GM12878 (cell line): ENCODE measurements at regions not wholly inside any gene's neighbourhood (a gene's known extent, or its start where the extent isn't known, plus 50 kb on each side); places are given as distances from the start of the nearest gene placed in this dataset.

Experiments used
- ATAC-seq: fragments of 200-7000 bp; cut with Tn5 transposase; 3 replicates; pipeline ENCODE4 v1.9.1; 2020; ENCODE audit warnings: mild to moderate bottlenecking, moderate library complexity
- BruUV-seq: library from RNA; stranded (reverse); fragments of 400-500 nt; replicated peaks from 2 replicates; lab custom pipeline; 2021; lab: Mats Ljungman, UMichigan
- CTCF ChIA-PET: fragments of 300-600 bp; sonication (Branson Sonifier 250); formaldehyde crosslinking; extraction: SDS; loops from one replicate; lab custom pipeline; 2021; ENCODE audit warnings: inconsistent platforms; lab: Yijun Ruan, JAX
- POLR2A ChIA-PET: fragments of 350-600 bp; formaldehyde crosslinking; extraction: SDS; loops from one replicate; lab custom pipeline; 2021; ENCODE audit warnings: inconsistent platforms; lab: Charles Lee
- RAD21 ChIA-PET: fragments of 300-600 bp; sonication (Branson Sonifier 250); formaldehyde crosslinking; loops from one replicate; lab custom pipeline; 2023; ENCODE audit warnings: antibody characterized with exemption; ENCODE audit not compliant: unreplicated experiment; lab: Charles Lee
- SMC1A ChIA-PET: fragments of 300-600 bp; sonication (Branson Sonifier 250); formaldehyde crosslinking; loops from one replicate; lab custom pipeline; 2023; ENCODE audit not compliant: unreplicated experiment, uncharacterized antibody; lab: Charles Lee
- DNase-seq: peaks from one replicate; pipeline ENCODE4 v3.0.0-alpha.2; 2011; ENCODE audit warnings: low read depth, low spot score
- FAIRE-seq: peaks from 3 replicates; lab custom pipeline; 2011; peaks lifted over from hg19 to GRCh38; lab: Jason Lieb, UNC
- H2AFZ ChIP-seq: 2 replicates; pipeline ENCODE4 v1.6.0; 2011; ENCODE audit warnings: low read depth, low read length, control low read depth; ENCODE audit not compliant: control insufficient read depth
- H3K27ac ChIP-seq: 2 replicates; pipeline ENCODE4 v1.5.1; 2011; ENCODE audit warnings: control low read depth; ENCODE audit not compliant: control insufficient read depth, insufficient read depth
- H3K27me3 ChIP-seq, 2 experiments: replicated peaks in 1 of 2; 2 replicates each; pipeline versions ENCODE4 v1.6.0 to v1.6.1; 2011; ENCODE audit warnings: low read length in 1 of 2; ENCODE audit not compliant: control insufficient read depth in 2 of 2, insufficient read depth in 2 of 2
- H3K36me3 ChIP-seq, 2 experiments: 2 replicates each; pipeline ENCODE4 v1.5.1; 2011; ENCODE audit warnings: low read length in 1 of 2; ENCODE audit not compliant: control insufficient read depth in 2 of 2, insufficient read depth in 2 of 2
- H3K4me1 ChIP-seq: 2 replicates; pipeline ENCODE4 v1.6.1; 2011; ENCODE audit warnings: mild to moderate bottlenecking, low read length, moderate library complexity, mixed read lengths; ENCODE audit not compliant: control insufficient read depth, insufficient read depth
- H3K4me2 ChIP-seq: 2 replicates; pipeline ENCODE4 v1.6.0; 2011; ENCODE audit warnings: control low read depth; ENCODE audit not compliant: control insufficient read depth, insufficient read depth
- H3K4me3 ChIP-seq: fragments of 200-600 bp; sonication (generic); 2 replicates; pipeline ENCODE4 v1.5.1; 2016
- H3K79me2 ChIP-seq: 2 replicates; pipeline ENCODE4 v1.6.0; 2011; ENCODE audit warnings: low read length; ENCODE audit not compliant: control insufficient read depth, insufficient read depth
- H3K9ac ChIP-seq: 2 replicates; pipeline ENCODE4 v1.8.0; 2011; ENCODE audit warnings: low read length, control low read depth, mixed read lengths; ENCODE audit not compliant: control insufficient read depth, insufficient read depth
- H3K9me3 ChIP-seq: replicated peaks from 3 replicates; pipeline ENCODE4 v1.5.1; 2011; ENCODE audit warnings: mild to moderate bottlenecking, low read length; ENCODE audit not compliant: control insufficient read depth, insufficient read depth
- H4K20me1 ChIP-seq: 2 replicates; pipeline ENCODE4 v1.6.0; 2011; ENCODE audit not compliant: control insufficient read depth, insufficient read depth
- CTCF ChIP-seq, 3 experiments: IDR thresholded peaks in 2 of 3; conservative IDR thresholded peaks in 1 of 3; 2 replicates each; pipeline ENCODE4 v1.5.1; 2011; ENCODE audit warnings: low read depth in 3 of 3, low read length in 3 of 3, mild to moderate bottlenecking in 3 of 3, control low read depth in 2 of 3, moderate library complexity in 2 of 3, inconsistent platforms in 1 of 3, mixed read lengths in 1 of 3; ENCODE audit not compliant: control insufficient read depth in 2 of 3, insufficient read depth in 1 of 3; ENCODE audit errors: extremely low read depth in 1 of 3
- E4F1 ChIP-seq: fragments of 450-650 bp; IDR thresholded peaks from 2 replicates; pipeline ENCODE4 v1.6.1; 2018; ENCODE audit warnings: borderline replicate concordance, mild to moderate bottlenecking; ENCODE audit not compliant: partially characterized antibody
- GATAD2B ChIP-seq: fragments of 450-650 bp; conservative IDR thresholded peaks from 2 replicates; pipeline ENCODE4 v1.6.1; 2017; ENCODE audit warnings: low read depth, mild to moderate bottlenecking, moderate library complexity
- IKZF1 ChIP-seq: fragments of 450-650 bp; conservative IDR thresholded peaks from 2 replicates; pipeline ENCODE4 v1.6.1; 2017; ENCODE audit warnings: antibody characterized with exemption, mild to moderate bottlenecking
- MEF2B ChIP-seq: fragments of 450-650 bp; IDR thresholded peaks from 2 replicates; pipeline ENCODE4 v1.6.1; 2018; ENCODE audit warnings: mild to moderate bottlenecking, moderate library complexity; ENCODE audit not compliant: partially characterized antibody, poor library complexity, severe bottlenecking
- NFYA ChIP-seq: IDR thresholded peaks from 2 replicates; pipeline ENCODE4 v1.6.1; 2011; ENCODE audit warnings: low read depth, mild to moderate bottlenecking, low read length, improper control_type of control experiment, borderline replicate concordance
- NFYB ChIP-seq: IDR thresholded peaks from 2 replicates; pipeline ENCODE4 v1.6.1; 2011; ENCODE audit warnings: low read depth, mild to moderate bottlenecking, low read length, improper control_type of control experiment, moderate library complexity; ENCODE audit not compliant: insufficient read depth
- RAD51 ChIP-seq: fragments of 450-650 bp; IDR thresholded peaks from 2 replicates; pipeline ENCODE4 v1.6.1; 2016; ENCODE audit warnings: moderate library complexity, mild to moderate bottlenecking, inconsistent platforms
- RCOR1 ChIP-seq: conservative IDR thresholded peaks from 2 replicates; pipeline ENCODE4 v1.6.1; 2012; ENCODE audit warnings: low read depth, low read length, improper control_type of control experiment
- SUPT20H ChIP-seq: IDR thresholded peaks from 2 replicates; pipeline ENCODE4 v1.6.1; 2011; ENCODE audit warnings: low read depth, mild to moderate bottlenecking, low read length, moderate library complexity, borderline replicate concordance; ENCODE audit not compliant: control insufficient read depth
- TBL1XR1 ChIP-seq: IDR thresholded peaks from 2 replicates; pipeline ENCODE4 v1.6.1; 2012; ENCODE audit warnings: low read depth, low read length, improper control_type of control experiment
- TCF12 ChIP-seq: IDR thresholded peaks from 2 replicates; pipeline ENCODE4 v1.6.1; 2011; ENCODE audit warnings: low read depth, mild to moderate bottlenecking, low read length
- ZBED1 ChIP-seq: IDR thresholded peaks from 2 replicates; pipeline ENCODE4 v1.6.1; 2016; ENCODE audit warnings: borderline replicate concordance
- ZNF384 ChIP-seq: IDR thresholded peaks from 2 replicates; pipeline ENCODE4 v1.6.1; 2012; ENCODE audit warnings: low read depth, mild to moderate bottlenecking, low read length, improper control_type of control experiment, borderline replicate concordance
- ZSCAN29 ChIP-seq: fragments of 450-650 bp; IDR thresholded peaks from 2 replicates; pipeline ENCODE4 v1.6.1; 2017; ENCODE audit warnings: mild to moderate bottlenecking, moderate library complexity
- WGBS: methylation state at CpG from one replicate; pipeline ENCODE4 v1.1.6; 2016; ENCODE audit warnings: low lambda C conversion rate; ENCODE audit not compliant: insufficient replicate concordance, insufficient coverage; ENCODE audit errors: missing lambda C conversion rate; 5-methylcytosine and 5-hydroxymethylcytosine counted together
- in situ Hi-C: fragments of 300-500 bp; cut with MboI; formaldehyde crosslinking; loops from 9 replicates; pipeline ENCODE4 v1.14.3; 2018; ENCODE audit warnings: mixed read lengths
- intact Hi-C: fragments of 100-400 bp; cut with micrococcal nuclease; formaldehyde crosslinking; loops from one replicate; pipeline ENCODE4 v1.14.2; 2022; ENCODE audit not compliant: unreplicated experiment
- TF ChIP-seq, protein P1 (sequence below): fragments of 450-650 bp; IDR thresholded peaks from 2 replicates; pipeline ENCODE4 v1.6.1; 2016; ENCODE audit warnings: mild to moderate bottlenecking, moderate library complexity, borderline replicate concordance

GRCh38 chr2:37566517-37566981, 104.9 kb downstream of the CDC42EP3 start:
- intact Hi-C loops: no loop called here
- no peaks in the 10 kb centered on the region for H3K36me3 ChIP-seq
- no peaks in the 10 kb centered on the region for H4K20me1 ChIP-seq
- no peaks in the 10 kb centered on the region for H3K27me3 ChIP-seq
- H3K9me3 ChIP-seq: peaks cover 12% of the 10 kb centered on the region; the same call in 2 of the 3 replicates
- SMC1A ChIA-PET: interaction anchor here (1.1 to 6.9 kb wide), 9 partner anchors 9 to 309 kb away, joined by 3 to 246 read pairs (median 7); no protein-coding TSS in a partner anchor
- ATAC-seq (no peak), DNase-seq (no peak), FAIRE-seq (no peak)
- H3K27ac ChIP-seq: peak overlapping the region; percentile 11; the same call in 1 of the 2 replicates
- in situ Hi-C loops: no loop called here
- H3K4me3 ChIP-seq: no peak overlapping the region
- H2AFZ ChIP-seq: no peak overlapping the region
- no peaks in the 10 kb centered on the region for H3K79me2 ChIP-seq
- RAD21 ChIA-PET: interaction anchor here (0.8 to 6.3 kb wide), 5 partner anchors 8 to 87 kb away, joined by 3 to 123 read pairs (median 41); no protein-coding TSS in a partner anchor
- H3K4me2 ChIP-seq: no peak overlapping the region
- CTCF ChIA-PET: interaction anchor here (0.6 to 4.3 kb wide), 5 partner anchors 8 to 310 kb away, joined by 3 to 14 read pairs (median 5); no protein-coding TSS in a partner anchor
- 99% methylated on average over 5 of the region's 5 CpGs for WGBS
- no peak overlapping the region for H3K9ac ChIP-seq
- POLR2A ChIA-PET: interaction anchor here (1.0 to 6.3 kb wide), 4 partner anchors 8 to 43 kb away, joined by 3 to 74 read pairs (median 23); no protein-coding TSS in a partner anchor
- peaks cover 19% of the 10 kb centered on the region for H3K4me1 ChIP-seq
- no TSS peak for BruUV-seq
- TF ChIP-seq MEF2B: no peak
- TF ChIP-seq SUPT20H: no peak
- TF ChIP-seq IKZF1: no peak
- no peak for TF ChIP-seq ZNF384
- no peak for TF ChIP-seq NFYB
- TF ChIP-seq ZSCAN29: no peak
- no peak for TF ChIP-seq CTCF (IDR thresholded peaks at IDR 0.05 in 2 of 3, conservative IDR thresholded peaks at IDR 0.05 in 1 of 3; ENCODE audit: control insufficient read depth in 2 of 3, extremely low read depth in 1 of 3, insufficient read depth in 1 of 3, low read depth in 3 of 3, low read length in 3 of 3)
- no peak for TF ChIP-seq TCF12
- TF ChIP-seq NFYA: no peak
- no peak for TF ChIP-seq TBL1XR1
- no peak for TF ChIP-seq GATAD2B
- TF ChIP-seq, protein P1, sequence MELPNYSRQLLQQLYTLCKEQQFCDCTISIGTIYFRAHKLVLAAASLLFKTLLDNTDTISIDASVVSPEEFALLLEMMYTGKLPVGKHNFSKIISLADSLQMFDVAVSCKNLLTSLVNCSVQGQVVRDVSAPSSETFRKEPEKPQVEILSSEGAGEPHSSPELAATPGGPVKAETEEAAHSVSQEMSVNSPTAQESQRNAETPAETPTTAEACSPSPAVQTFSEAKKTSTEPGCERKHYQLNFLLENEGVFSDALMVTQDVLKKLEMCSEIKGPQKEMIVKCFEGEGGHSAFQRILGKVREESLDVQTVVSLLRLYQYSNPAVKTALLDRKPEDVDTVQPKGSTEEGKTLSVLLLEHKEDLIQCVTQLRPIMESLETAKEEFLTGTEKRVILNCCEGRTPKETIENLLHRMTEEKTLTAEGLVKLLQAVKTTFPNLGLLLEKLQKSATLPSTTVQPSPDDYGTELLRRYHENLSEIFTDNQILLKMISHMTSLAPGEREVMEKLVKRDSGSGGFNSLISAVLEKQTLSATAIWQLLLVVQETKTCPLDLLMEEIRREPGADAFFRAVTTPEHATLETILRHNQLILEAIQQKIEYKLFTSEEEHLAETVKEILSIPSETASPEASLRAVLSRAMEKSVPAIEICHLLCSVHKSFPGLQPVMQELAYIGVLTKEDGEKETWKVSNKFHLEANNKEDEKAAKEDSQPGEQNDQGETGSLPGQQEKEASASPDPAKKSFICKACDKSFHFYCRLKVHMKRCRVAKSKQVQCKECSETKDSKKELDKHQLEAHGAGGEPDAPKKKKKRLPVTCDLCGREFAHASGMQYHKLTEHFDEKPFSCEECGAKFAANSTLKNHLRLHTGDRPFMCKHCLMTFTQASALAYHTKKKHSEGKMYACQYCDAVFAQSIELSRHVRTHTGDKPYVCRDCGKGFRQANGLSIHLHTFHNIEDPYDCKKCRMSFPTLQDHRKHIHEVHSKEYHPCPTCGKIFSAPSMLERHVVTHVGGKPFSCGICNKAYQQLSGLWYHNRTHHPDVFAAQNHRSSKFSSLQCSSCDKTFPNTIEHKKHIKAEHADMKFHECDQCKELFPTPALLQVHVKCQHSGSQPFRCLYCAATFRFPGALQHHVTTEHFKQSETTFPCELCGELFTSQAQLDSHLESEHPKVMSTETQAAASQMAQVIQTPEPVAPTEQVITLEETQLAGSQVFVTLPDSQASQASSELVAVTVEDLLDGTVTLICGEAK: no peak
- no peak for TF ChIP-seq E4F1
- no peak for TF ChIP-seq RCOR1
- no peak for TF ChIP-seq ZBED1
- no peak for TF ChIP-seq RAD51
